HEK293 (cell line): ENCODE measurements at regions not wholly inside any gene's neighbourhood (a gene's known extent, or its start where the extent isn't known, plus 50 kb on each side); places are given as distances from the start of the nearest gene placed in this dataset.

ENCODE experiments used
- CTCF ChIA-PET: fragments of 350-600 bp; formaldehyde crosslinking; extraction: SDS; loops from one replicate; lab custom pipeline; 2021; ENCODE audit warnings: antibody characterized with exemption; lab: Yijun Ruan, JAX
- POLR2A ChIA-PET: fragments of 300-600 bp; formaldehyde crosslinking; extraction: SDS; loops from one replicate; lab custom pipeline; 2020; ENCODE audit warnings: antibody characterized with exemption, inconsistent platforms; lab: Yijun Ruan, JAX
- H3K27ac ChIP-seq: fragments of 200-500 bp; sonication (Bioruptor generic); 2 replicates; pipeline ENCODE4 v1.5.1; 2014; ENCODE audit warnings: low read depth, low read length, control low read depth, inconsistent platforms; ENCODE audit errors: extremely low read depth
- H3K36me3 ChIP-seq, 2 experiments: fragments of 200-500 bp in 1 of 2; sonication (Bioruptor generic) in 1 of 2; 1 replicate in 1 of 2; 2 replicates in 1 of 2; pipeline ENCODE4 v1.5.1; 2014 to 2017; ENCODE audit warnings: inconsistent platforms in 2 of 2, low read length in 2 of 2; ENCODE audit not compliant: control insufficient read depth in 2 of 2, insufficient read depth in 1 of 2
- H3K4me1 ChIP-seq: fragments of 200-500 bp; sonication (Bioruptor generic); 2 replicates; pipeline ENCODE4 v1.5.1; 2014; ENCODE audit warnings: mild to moderate bottlenecking, low read length, inconsistent platforms; ENCODE audit not compliant: control insufficient read depth, insufficient read depth
- H3K4me3 ChIP-seq: 2 replicates; pipeline ENCODE4 v1.5.1; 2011; ENCODE audit warnings: low read depth, mild to moderate bottlenecking, control low read depth, low read length, moderate library complexity
- H3K9me3 ChIP-seq: fragments of 200-500 bp; sonication (Bioruptor generic); 2 replicates; pipeline ENCODE4 v1.5.1; 2014; ENCODE audit warnings: low read depth, low read length, inconsistent platforms; ENCODE audit not compliant: control insufficient read depth, insufficient read depth
- BCL11A ChIP-seq: fragments of 450-650 bp; formaldehyde crosslinking; IDR thresholded peaks from 2 replicates; pipeline ENCODE4 v1.5.1; 2016; ENCODE audit warnings: low read depth, missing biosample characterization, missing genetic modification characterization
- FEZF1 ChIP-seq: fragments of 450-650 bp; formaldehyde crosslinking; IDR thresholded peaks from 2 replicates; pipeline ENCODE4 v1.5.1; 2016; ENCODE audit warnings: missing biosample characterization, missing genetic modification characterization
- HOXD13 ChIP-seq: sonication (generic); formaldehyde crosslinking; IDR thresholded peaks from 2 replicates; pipeline ENCODE4 v1.8.0; 2022; ENCODE audit warnings: missing genetic modification reagents, borderline replicate concordance
- IKZF3 ChIP-seq: fragments of 450-650 bp; IDR thresholded peaks from 2 replicates; pipeline ENCODE4 v1.5.0; 2018; ENCODE audit warnings: missing biosample characterization, mild to moderate bottlenecking, missing genetic modification characterization, moderate library complexity
- KLF16 ChIP-seq: fragments of 450-650 bp; formaldehyde crosslinking; IDR thresholded peaks from 2 replicates; pipeline ENCODE4 v1.5.1; 2017; ENCODE audit warnings: missing biosample characterization, missing genetic modification characterization
- KLF8 ChIP-seq: fragments of 450-650 bp; formaldehyde crosslinking; IDR thresholded peaks from 2 replicates; pipeline ENCODE4 v1.5.1; 2016; ENCODE audit warnings: missing biosample characterization, missing genetic modification characterization
- SP7 ChIP-seq: fragments of 450-650 bp; formaldehyde crosslinking; IDR thresholded peaks from 2 replicates; pipeline ENCODE4 v1.5.1; 2016; ENCODE audit warnings: missing biosample characterization, missing genetic modification characterization
- ZBTB1 ChIP-seq: fragments of 450-650 bp; formaldehyde crosslinking; IDR thresholded peaks from 2 replicates; pipeline ENCODE4 v1.5.1; 2016; ENCODE audit warnings: missing biosample characterization, missing genetic modification characterization
- ZFP37 ChIP-seq: fragments of 450-650 bp; formaldehyde crosslinking; IDR thresholded peaks from 2 replicates; pipeline ENCODE4 v1.5.1; 2016; ENCODE audit warnings: missing biosample characterization, missing genetic modification characterization
- ZNF174 ChIP-seq: fragments of 450-650 bp; formaldehyde crosslinking; IDR thresholded peaks from 2 replicates; pipeline ENCODE4 v1.5.0; 2017; ENCODE audit warnings: missing biosample characterization, mild to moderate bottlenecking, missing genetic modification characterization
- ZNF221 ChIP-seq: fragments of 450-650 bp; formaldehyde crosslinking; IDR thresholded peaks from 2 replicates; pipeline ENCODE4 v1.5.1; 2017; ENCODE audit warnings: missing biosample characterization, missing genetic modification characterization, borderline replicate concordance
- ZNF23 ChIP-seq: fragments of 450-650 bp; formaldehyde crosslinking; IDR thresholded peaks from 2 replicates; pipeline ENCODE4 v1.5.1; 2016; ENCODE audit warnings: missing biosample characterization, missing genetic modification characterization, borderline replicate concordance
- ZNF324 ChIP-seq: fragments of 450-650 bp; formaldehyde crosslinking; IDR thresholded peaks from 2 replicates; pipeline ENCODE4 v1.5.1; 2016; ENCODE audit warnings: missing biosample characterization, missing genetic modification characterization
- ZNF335 ChIP-seq: fragments of 450-650 bp; formaldehyde crosslinking; conservative IDR thresholded peaks from 2 replicates; pipeline ENCODE4 v1.5.1; 2016; ENCODE audit warnings: missing biosample characterization, missing genetic modification characterization
- ZNF501 ChIP-seq: fragments of 450-650 bp; formaldehyde crosslinking; IDR thresholded peaks from 2 replicates; pipeline ENCODE4 v1.5.1; 2016; ENCODE audit warnings: missing biosample characterization, missing genetic modification characterization
- ZNF521 ChIP-seq: fragments of 450-650 bp; formaldehyde crosslinking; IDR thresholded peaks from 2 replicates; pipeline ENCODE4 v1.5.1; 2017; ENCODE audit warnings: missing biosample characterization, mild to moderate bottlenecking, missing genetic modification characterization
- ZNF670 ChIP-seq: fragments of 450-650 bp; formaldehyde crosslinking; IDR thresholded peaks from 2 replicates; pipeline ENCODE4 v1.5.1; 2016; ENCODE audit warnings: missing biosample characterization, missing genetic modification characterization, low read depth
- ZNF677 ChIP-seq: fragments of 450-650 bp; IDR thresholded peaks from 2 replicates; pipeline ENCODE4 v1.5.0; 2018; ENCODE audit warnings: missing biosample characterization, mild to moderate bottlenecking, missing genetic modification characterization, moderate library complexity
- ZNF701 ChIP-seq: fragments of 450-650 bp; formaldehyde crosslinking; IDR thresholded peaks from 2 replicates; pipeline ENCODE4 v1.5.1; 2016; ENCODE audit warnings: missing biosample characterization, missing genetic modification characterization
- ZNF747 ChIP-seq: fragments of 450-650 bp; formaldehyde crosslinking; IDR thresholded peaks from 2 replicates; pipeline ENCODE4 v1.5.1; 2016; ENCODE audit warnings: missing biosample characterization, missing genetic modification characterization
- ZNF785 ChIP-seq: fragments of 450-650 bp; formaldehyde crosslinking; IDR thresholded peaks from 2 replicates; pipeline ENCODE4 v1.5.1; 2016; ENCODE audit warnings: missing biosample characterization, missing genetic modification characterization
- ZNF837 ChIP-seq: fragments of 450-650 bp; formaldehyde crosslinking; IDR thresholded peaks from 2 replicates; pipeline ENCODE4 v1.5.1; 2016; ENCODE audit warnings: missing biosample characterization, missing genetic modification characterization
- TF ChIP-seq, protein P1 (sequence below): fragments of 450-650 bp; formaldehyde crosslinking; IDR thresholded peaks from 2 replicates; pipeline ENCODE4 v1.5.1; 2016; ENCODE audit warnings: missing biosample characterization, missing genetic modification characterization
- TF ChIP-seq, protein P2 (sequence below): fragments of 450-650 bp; formaldehyde crosslinking; IDR thresholded peaks from 2 replicates; pipeline ENCODE4 v1.5.1; 2016; ENCODE audit warnings: missing biosample characterization, missing genetic modification characterization
- TF ChIP-seq, protein P3 (sequence below): fragments of 450-650 bp; formaldehyde crosslinking; IDR thresholded peaks from 2 replicates; pipeline ENCODE4 v1.5.1; 2016; ENCODE audit warnings: missing biosample characterization, missing genetic modification characterization
- TF ChIP-seq, protein P4 (sequence below): fragments of 450-650 bp; formaldehyde crosslinking; IDR thresholded peaks from 2 replicates; pipeline ENCODE4 v1.5.1; 2017; ENCODE audit warnings: missing biosample characterization, mild to moderate bottlenecking, missing genetic modification characterization, moderate library complexity
- TF ChIP-seq, protein P5 (sequence below): fragments of 450-650 bp; formaldehyde crosslinking; IDR thresholded peaks from 2 replicates; pipeline ENCODE4 v1.5.1; 2017; ENCODE audit warnings: missing biosample characterization, missing genetic modification characterization

DNA sequence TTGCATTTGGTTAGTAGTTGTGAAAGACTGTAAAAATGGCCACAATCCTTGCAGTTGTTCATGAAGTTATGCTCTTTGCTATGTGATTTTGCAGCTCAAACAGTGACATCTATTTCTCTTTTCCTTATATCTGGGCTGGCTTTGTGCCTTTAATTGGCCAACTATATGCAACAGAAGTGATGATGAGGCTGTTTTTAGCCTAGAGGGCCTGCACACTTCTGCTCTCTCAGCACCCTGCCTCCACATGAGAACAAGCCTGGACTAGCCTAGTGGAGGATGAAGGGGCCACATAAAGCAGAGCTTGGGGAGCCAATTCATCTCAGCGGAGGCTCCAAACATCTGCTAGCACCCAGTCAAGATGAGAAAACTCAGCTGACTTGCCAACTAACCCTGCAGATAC lies 339.8 kb downstream of the OMA1 start:
- TF ChIP-seq BCL11A (tag by site-specific recombination) (no peak), ZNF335 (tag by site-specific recombination) (no peak), ZNF747 (tag by site-specific recombination) (no peak), ZNF174 (tag by site-specific recombination) (no peak), FEZF1 (tag by site-specific recombination) (no peak), ZNF23 (tag by site-specific recombination) (no peak), IKZF3 (tag by site-specific recombination) (no peak), ZNF701 (tag by site-specific recombination) (no peak), ZNF677 (tag by site-specific recombination) (no peak), ZNF324 (tag by site-specific recombination) (no peak), ZFP37 (no peak), ZBTB1 (tag by site-specific recombination) (no peak), ZNF521 (tag by site-specific recombination) (no peak), SP7 (tag by site-specific recombination) (no peak)
- TF ChIP-seq, protein P1, sequence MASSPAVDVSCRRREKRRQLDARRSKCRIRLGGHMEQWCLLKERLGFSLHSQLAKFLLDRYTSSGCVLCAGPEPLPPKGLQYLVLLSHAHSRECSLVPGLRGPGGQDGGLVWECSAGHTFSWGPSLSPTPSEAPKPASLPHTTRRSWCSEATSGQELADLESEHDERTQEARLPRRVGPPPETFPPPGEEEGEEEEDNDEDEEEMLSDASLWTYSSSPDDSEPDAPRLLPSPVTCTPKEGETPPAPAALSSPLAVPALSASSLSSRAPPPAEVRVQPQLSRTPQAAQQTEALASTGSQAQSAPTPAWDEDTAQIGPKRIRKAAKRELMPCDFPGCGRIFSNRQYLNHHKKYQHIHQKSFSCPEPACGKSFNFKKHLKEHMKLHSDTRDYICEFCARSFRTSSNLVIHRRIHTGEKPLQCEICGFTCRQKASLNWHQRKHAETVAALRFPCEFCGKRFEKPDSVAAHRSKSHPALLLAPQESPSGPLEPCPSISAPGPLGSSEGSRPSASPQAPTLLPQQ (tag by site-specific recombination) = no peak
- TF ChIP-seq, protein P2, sequence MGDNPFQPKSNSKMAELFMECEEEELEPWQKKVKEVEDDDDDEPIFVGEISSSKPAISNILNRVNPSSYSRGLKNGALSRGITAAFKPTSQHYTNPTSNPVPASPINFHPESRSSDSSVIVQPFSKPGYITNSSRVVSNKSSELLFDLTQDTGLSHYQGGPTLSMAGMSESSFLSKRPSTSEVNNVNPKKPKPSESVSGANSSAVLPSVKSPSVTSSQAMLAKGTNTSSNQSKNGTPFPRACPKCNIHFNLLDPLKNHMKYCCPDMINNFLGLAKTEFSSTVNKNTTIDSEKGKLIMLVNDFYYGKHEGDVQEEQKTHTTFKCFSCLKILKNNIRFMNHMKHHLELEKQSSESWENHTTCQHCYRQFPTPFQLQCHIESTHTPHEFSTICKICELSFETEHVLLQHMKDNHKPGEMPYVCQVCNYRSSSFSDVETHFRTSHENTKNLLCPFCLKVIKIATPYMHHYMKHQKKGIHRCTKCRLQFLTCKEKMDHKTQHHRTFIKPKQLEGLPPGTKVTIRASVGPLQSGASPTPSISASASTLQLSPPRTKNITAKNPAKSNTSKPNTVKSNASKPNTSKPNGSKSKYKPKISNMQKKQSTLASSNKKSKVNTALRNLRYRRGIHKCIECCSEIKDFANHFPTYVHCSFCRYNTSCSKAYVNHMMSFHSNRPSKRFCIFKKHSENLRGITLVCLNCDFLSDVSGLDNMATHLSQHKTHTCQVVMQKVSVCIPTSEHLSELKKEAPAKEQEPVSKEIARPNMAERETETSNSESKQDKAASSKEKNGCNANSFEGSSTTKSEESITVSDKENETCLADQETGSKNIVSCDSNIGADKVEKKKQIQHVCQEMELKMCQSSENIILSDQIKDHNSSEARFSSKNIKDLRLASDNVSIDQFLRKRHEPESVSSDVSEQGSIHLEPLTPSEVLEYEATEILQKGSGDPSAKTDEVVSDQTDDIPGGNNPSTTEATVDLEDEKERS (tag by site-specific recombination) = no peak
- H3K27ac ChIP-seq = no peak overlapping the region
- H3K36me3 ChIP-seq = no peaks in the 10 kb centered on the region
- no peak overlapping the region for H3K4me3 ChIP-seq
- H3K9me3 ChIP-seq = no peaks in the 10 kb centered on the region
- POLR2A ChIA-PET = no interaction called here
- CTCF ChIA-PET = no interaction called here
- no peaks in the 10 kb centered on the region for H3K4me1 ChIP-seq

DNA sequence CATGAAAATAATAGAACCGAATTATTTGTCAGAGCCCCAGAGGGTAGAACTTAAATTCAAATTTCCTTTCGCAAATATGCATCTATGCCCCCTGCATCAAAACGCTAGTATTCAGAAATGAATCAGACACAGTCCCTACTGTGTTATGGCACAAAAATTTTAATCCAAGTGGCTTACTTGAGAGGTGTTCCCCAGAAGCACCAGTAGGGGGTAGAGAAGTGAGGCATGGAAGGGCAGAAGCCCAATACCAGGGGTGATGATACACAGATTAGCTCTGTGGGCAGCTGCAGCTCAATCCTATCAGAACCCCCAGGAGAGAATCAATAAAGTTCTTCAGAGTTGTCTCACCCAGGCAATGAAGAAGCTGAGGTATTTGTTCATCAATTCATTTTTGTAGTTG lies 342.2 kb downstream of the OMA1 start:
- H3K4me3 ChIP-seq = no peak overlapping the region
- ChIA-PET POLR2A (no interaction called here), CTCF (interaction anchor here (0.9 to 1.3 kb wide), 2 partner anchors 20 to 264 kb away, joined by 3 to 4 read pairs; no protein-coding TSS in a partner anchor)

More for the DNA sequence above, 342.2 kb downstream of the OMA1 start:
- TF ChIP-seq, protein P3, sequence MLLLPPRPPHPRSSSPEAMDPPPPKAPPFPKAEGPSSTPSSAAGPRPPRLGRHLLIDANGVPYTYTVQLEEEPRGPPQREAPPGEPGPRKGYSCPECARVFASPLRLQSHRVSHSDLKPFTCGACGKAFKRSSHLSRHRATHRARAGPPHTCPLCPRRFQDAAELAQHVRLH = no peak
- TF ChIP-seq ZNF837 (tag by site-specific recombination) (no peak), KLF16 (tag by site-specific recombination) (no peak), ZNF501 (tag by site-specific recombination) (no peak), FEZF1 (tag by site-specific recombination) (no peak), KLF8 (tag by site-specific recombination) (no peak), HOXD13 (no peak), ZNF785 (tag by site-specific recombination) (no peak), ZNF670 (tag by site-specific recombination) (no peak), ZNF221 (no peak)
- TF ChIP-seq, protein P4, sequence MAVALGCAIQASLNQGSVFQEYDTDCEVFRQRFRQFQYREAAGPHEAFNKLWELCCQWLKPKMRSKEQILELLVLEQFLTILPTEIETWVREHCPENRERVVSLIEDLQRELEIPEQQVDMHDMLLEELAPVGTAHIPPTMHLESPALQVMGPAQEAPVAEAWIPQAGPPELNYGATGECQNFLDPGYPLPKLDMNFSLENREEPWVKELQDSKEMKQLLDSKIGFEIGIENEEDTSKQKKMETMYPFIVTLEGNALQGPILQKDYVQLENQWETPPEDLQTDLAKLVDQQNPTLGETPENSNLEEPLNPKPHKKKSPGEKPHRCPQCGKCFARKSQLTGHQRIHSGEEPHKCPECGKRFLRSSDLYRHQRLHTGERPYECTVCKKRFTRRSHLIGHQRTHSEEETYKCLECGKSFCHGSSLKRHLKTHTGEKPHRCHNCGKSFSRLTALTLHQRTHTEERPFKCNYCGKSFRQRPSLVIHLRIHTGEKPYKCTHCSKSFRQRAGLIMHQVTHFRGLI = no peak
- TF ChIP-seq, protein P5, sequence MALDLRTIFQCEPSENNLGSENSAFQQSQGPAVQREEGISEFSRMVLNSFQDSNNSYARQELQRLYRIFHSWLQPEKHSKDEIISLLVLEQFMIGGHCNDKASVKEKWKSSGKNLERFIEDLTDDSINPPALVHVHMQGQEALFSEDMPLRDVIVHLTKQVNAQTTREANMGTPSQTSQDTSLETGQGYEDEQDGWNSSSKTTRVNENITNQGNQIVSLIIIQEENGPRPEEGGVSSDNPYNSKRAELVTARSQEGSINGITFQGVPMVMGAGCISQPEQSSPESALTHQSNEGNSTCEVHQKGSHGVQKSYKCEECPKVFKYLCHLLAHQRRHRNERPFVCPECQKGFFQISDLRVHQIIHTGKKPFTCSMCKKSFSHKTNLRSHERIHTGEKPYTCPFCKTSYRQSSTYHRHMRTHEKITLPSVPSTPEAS (tag by site-specific recombination) = no peak
- H3K9me3 ChIP-seq = no peaks in the 10 kb centered on the region
- H3K4me1 ChIP-seq = no peaks in the 10 kb centered on the region
- H3K27ac ChIP-seq = no peak overlapping the region
- H3K36me3 ChIP-seq = no peaks in the 10 kb centered on the region
